ENCODE measurements at regions not wholly inside any gene's neighbourhood (a gene's known extent, or its start where the extent isn't known, plus 50 kb on each side); places are given as distances from the start of the nearest gene placed in this dataset.
A peak's percentile ranks its signal among the peaks of the same experiment; 100 is the strongest.

- no peak for DNase-seq
Measured at GRCh38 chr14:44287858-44288257, 219.2 kb downstream of the FSCB start.

DNA sequence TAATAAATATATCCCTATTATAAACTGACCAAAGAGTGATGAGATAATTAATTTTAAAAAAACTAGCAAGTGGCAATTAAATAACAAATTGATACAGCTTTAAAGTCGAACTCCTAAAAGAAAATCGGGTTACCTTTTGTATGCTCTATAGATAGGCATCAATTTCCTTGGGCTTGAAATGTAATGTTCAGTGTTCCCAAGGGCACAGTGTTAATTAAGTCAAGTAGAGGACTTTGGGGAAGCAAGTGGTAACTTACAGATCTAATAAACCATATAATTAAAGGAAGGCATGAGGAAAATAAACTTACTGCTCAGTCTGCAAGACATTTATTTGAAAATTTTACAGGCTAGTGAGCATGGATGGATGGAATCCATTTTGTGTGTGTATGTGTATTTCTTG, 220.9 kb downstream of the FSCB start:
- DNase-seq = no peak

GRCh38 chr14:44283836-44284235, 223.2 kb downstream of the FSCB start:
- DNase-seq = no peak

DNA sequence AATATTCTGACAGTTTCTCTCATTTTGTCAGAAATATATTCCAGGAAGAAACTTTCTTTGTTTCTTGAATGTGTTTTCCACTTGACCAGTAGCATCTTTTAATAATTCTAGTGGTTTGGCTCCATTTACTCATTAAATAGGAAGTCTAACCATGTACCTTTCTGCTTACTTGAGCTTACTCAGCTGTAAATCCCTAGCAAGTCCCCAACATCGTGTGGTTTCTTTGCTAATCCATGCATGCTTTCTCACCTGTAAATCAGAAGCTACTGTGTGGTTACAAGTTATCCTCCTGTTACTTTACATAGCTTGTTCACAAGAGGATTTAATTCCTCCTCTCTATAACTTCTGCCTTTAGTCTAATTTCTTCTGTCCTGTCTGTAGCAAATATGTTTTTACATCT, 227.7 kb downstream of the FSCB start:
- no peak for DNase-seq

GRCh38 chr14:44271637-44272036, 235.4 kb downstream of the FSCB start:
- DNase-seq = no peak

DNA sequence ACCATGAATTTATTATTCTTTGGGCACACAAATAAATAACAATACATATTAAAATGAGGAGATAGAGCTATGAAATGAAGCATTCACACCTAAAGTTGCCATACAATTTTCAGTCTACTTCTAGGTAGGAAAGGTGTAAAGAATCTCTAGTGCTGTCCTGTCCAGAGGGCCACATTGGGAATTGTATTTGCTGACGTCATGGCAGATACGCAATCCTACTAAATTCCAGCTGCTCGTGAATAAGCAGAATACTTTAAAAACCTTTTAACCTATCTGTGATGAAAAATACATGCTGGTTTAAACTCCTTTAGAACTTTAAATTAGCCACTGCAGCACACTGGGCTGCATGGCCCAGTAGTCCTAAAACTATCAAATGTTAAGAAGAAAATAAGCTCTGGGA, 236.1 kb downstream of the FSCB start:
- no peak for DNase-seq

DNA sequence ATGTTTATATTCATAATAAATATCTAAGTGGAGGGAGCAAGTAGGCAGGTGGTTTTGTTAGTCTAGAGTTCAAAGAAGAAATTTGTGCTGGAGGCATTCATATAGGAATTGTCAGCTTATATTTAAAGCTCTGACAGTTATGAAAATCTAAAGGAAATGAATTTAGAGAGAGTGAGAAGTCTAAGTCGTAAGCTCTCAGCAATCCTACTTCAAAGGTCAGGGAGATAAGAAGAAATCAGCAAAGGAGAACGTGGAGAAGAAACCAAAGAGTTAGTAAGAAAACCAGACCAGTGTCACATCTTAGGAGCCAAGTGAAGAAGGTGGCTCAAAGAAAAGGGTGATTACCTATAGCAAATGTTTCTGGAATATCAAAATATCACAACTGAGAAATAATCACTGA, 241.8 kb downstream of the FSCB start:
- no peak for DNase-seq

GRCh38 chr14:44215660-44216059, 291.4 kb downstream of the FSCB start:
- DNase-seq = no peak

DNA sequence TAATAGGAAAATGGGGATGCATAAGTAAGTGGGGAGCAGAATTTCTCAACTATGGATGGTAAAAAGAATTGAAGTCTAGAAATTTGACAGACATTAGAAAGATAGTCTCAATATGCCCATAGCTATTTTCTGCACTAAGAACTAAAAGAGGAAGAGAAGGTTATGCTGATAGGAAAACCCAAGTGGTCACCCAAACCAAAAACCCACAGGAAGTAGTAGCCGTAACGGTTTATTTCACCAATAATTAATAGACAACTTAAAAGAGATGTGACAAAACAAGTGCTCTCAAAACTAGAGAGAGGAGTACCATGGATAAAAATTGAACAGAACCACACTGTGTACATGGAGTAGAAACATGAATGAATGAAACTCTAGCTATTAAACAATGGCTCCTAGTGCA, 295.4 kb downstream of the FSCB start:
- no peak for DNase-seq

GRCh38 chr14:44204061-44204835, 302.8 kb downstream of the FSCB start:
- DNase-seq = no peak

GRCh38 chr14:44180975-44181374, 326.1 kb downstream of the FSCB start:
- no peak for DNase-seq

GRCh38 chr14:44170556-44170955, 336.5 kb downstream of the FSCB start:
- no peak for DNase-seq

DNA sequence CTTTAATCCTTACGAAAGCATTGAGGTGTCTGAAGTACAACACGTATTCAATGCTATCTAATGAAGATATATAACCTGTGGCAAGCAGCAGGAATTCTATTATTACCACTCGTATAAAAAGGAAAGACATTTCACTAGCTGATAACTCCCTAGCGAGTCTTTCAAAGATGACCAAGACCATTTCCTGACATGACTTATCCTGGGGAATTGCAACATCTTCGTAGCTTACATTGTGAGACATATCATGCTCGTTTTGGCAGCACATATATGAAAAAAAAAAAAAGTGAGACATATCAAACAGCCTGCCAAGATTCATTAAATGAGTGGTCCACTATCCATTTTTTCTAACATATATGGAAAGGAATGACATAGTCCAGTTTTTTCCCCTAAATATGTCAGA, 337.0 kb downstream of the FSCB start:
- no peak for DNase-seq

- DNase-seq = no peak
Measured at GRCh38 chr14:44168566-44168965, 338.5 kb downstream of the FSCB start.

DNA sequence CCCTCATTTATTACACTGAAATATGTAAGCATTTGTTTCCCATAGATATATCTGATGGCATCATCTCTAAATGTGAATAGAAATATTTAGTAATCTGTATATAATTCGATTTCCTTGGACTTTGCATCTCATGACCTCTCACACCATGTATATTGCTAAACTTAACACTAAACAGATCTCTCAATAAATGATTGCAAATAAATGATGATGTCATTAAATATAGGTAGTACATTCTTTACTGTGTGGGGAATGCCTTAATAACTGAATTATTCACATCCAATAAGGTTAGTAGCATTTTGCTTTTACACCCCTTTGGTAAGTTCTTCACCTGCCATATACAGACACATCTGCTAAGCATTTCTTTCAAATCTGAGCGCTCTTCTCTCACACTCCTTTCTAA, 340.5 kb downstream of the FSCB start:
- no peak for DNase-seq

- DNase-seq = no peak
Measured at GRCh38 chr14:44165936-44166335, 341.1 kb downstream of the FSCB start.

GRCh38 chr14:44165286-44165685, 341.8 kb downstream of the FSCB start:
- DNase-seq = peak; percentile 19

DNA sequence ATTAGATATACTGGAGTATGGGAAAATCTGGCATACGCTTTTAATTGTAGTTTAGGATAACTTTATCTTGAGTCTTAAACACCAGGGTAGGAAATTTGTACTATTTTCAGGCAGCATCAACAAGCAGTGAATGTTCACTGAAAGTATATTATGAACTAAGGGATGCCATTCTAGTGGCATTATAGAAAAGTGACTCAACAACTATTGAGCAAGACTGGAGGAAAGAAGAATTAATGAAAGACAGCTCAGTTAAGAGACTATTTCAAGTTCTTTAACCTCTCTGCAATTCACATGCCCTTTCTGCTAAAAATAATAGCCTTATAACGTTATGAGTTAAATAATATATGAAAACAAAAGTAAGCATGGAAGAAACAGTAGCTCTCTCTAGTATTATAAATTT, 343.1 kb downstream of the FSCB start:
- DNase-seq = no peak

DNA sequence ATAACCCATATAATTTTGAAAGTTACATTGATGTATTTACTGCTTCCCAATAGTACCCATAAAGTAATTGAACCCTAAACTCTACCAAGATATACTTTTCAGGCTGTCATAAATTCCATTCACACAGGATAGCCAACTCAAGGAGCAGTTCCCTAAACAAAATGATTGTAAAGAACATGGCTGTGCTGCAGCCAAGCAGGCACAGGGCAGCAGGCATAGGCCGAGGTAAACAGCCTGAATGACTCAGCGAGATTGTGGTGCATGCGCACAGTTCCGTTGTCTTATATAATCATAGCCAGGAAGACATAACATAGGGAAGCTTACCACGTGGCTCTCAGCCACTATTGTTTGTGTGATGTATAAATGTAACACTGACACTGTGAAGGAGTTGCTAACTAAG, 344.9 kb downstream of the FSCB start:
- no peak for DNase-seq

DNA sequence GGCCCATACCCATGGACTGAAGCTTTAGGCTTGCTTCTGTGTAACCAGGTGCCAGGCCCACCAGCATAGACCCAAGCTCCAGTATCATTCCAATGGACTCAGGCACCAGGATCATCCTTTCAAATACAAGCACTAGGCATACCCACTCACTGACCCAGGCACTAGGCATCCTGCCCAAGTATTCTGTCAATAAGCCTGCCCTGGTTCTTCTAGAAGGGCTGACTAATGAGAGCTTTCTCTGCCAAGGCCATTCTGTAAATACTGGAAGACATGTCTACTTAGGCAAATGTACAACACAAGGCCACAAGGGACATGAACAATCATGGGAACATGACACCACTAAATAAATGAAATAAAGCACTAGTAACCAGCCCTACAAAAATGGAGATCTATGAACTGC, 352.2 kb downstream of the FSCB start:
- DNase-seq = no peak

GRCh38 chr14:44154446-44154845, 352.6 kb downstream of the FSCB start:
- DNase-seq = no peak

DNA sequence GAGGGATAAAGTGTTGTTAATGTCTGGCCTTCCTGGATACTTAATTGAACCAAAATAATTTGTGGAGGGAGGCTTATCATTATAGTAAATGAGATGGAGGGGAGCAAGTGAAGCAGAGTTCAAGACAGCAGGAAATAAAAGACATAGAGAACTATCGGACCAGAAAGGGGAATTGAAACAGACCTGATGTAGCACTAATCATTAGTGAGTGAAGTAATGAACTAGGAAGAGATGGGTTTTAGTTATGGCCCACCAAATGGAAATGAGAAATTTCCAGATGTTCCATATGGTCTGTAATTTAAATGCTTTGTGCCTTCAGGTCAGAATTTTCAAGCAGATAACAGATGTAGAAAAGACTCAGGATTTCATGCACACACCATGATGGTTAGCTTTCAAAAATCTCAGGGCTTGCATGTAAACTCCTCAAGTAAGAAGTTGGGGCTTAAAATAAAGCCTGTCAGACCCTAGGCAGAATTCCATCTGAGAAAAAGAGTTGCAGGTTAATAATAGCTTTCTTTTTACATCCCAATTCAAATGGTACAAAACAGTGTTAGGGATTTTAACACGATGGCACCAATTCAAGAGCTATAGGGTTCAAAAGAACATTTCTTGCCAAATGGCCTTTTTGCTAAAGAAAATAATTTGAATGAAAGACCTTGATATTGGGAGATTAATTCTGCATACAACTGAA, 355.8 kb downstream of the FSCB start:
- DNase-seq = no peak

- DNase-seq = peak; percentile 34
Measured at GRCh38 chr14:44149597-44149996, 357.5 kb downstream of the FSCB start.

DNA sequence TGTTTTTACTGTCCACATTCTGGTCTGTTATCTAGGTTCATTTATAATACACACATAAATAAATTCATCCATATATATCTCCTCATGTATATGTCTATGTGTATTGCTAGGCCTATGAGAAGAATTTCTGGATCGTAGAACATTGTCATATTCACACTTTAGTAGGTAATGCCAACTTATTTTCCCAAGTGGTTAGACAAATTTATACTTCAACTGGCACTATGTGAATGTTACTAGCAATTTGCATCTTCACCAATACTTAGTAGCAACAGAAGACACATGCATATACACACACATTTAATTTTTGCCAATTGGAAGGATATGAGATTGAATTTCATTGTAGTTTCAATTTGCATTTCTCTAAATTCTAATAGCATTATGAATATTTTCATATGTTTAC, 365.1 kb downstream of the FSCB start:
- no peak for DNase-seq

GRCh38 chr14:44135972-44136371, 371.1 kb downstream of the FSCB start:
- no peak for DNase-seq

Measured in NCI-H1694 treated with DMSO at 0.1 percent for 48 hours (cell line).